Vagina (tissue), 2 donors: ENCODE measurements at regions not wholly inside any gene's neighbourhood (a gene's known extent, or its start where the extent isn't known, plus 50 kb on each side); places are given as distances from the start of the nearest gene placed in this dataset.

Source experiments
- CTCF ChIP-seq, 3 experiments: fragments of 450-650 bp in 2 of 3; fragments of 200-600 bp in 1 of 3; sonication (generic) in 1 of 3; IDR thresholded peaks; one replicate each; pipeline ENCODE4 v1.5.1; 2017 to 2019; ENCODE audit warnings: antibody characterized with exemption in 3 of 3, mild to moderate bottlenecking in 2 of 3, moderate library complexity in 2 of 3
- POLR2AphosphoS5 ChIP-seq, 2 donors: sonication (generic); formaldehyde crosslinking; IDR thresholded peaks; one replicate each; pipeline ENCODE4 v1.9.0; 2017; ENCODE audit warnings: antibody characterized with exemption in 2 of 2, mild to moderate bottlenecking in 2 of 2, low read depth in 1 of 2; ENCODE audit not compliant: insufficient read depth in 1 of 2

DNA sequence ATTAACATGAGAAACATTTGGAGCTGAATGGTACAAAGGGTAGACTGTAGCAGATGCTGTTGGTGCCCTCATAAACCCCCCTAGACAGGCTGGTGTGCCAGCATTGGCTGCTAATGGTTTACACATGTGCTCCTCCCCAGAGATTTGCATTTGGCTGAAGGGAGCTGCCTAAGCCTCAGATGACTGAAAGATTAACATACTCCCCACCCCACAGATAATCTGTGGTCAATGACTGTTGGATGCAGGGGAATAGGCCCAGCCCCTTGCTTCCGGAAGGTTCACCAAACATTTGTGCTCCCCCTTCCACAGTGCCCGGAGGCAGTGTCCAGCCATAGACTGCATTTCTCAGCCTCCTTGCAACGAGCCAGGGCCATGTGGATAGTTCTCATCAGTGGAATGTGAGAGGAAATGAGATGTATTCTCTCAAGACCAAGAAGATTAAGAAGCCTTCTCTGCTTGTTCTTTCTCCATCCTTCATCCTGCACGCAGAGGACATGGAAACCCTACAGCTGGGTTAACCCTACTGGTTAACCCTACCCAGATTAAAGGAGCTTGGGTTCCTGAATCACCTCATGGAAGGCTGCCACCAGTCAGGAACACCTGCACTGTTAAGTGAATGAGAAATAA is 79.6 kb downstream of the PHAX start:
- TF ChIP-seq CTCF (IDR thresholded peaks at IDR 0.05), result no peak
- no peak for TF ChIP-seq POLR2AphosphoS5 (IDR thresholded peaks at IDR 0.05; ENCODE audit: insufficient read depth in 1 of 2, low read depth in 1 of 2)
